Gastrocnemius medialis (tissue), 4 donors: ENCODE measurements at regions not wholly inside any gene's neighbourhood (a gene's known extent, or its start where the extent isn't known, plus 50 kb on each side); places are given as distances from the start of the nearest gene placed in this dataset.

Experiments used
- ATAC-seq, 2 donors: fragments of 150-250 bp; one replicate each; pipeline ENCODE4 v1.9.1; 2016
- DNase-seq, 2 donors: peaks; one replicate each; pipeline ENCODE4 v3.0.0-alpha.2; 2019
- H3K27ac ChIP-seq, 4 donors: fragments of 200-600 bp; sonication (generic); 1 replicate in 1 of 4; 2 replicates in 3 of 4; pipeline ENCODE4 v1.5.1; 2016 to 2018; ENCODE audit warnings: mild to moderate bottlenecking in 2 of 4, moderate library complexity in 1 of 4
- H3K27me3 ChIP-seq, 3 donors: fragments of 200-600 bp; sonication (generic) in 2 of 3; 1 replicate in 1 of 3; 2 replicates in 2 of 3; pipeline versions ENCODE4 v1.5.1 to v1.6.0; 2016 to 2019; ENCODE audit warnings: mild to moderate bottlenecking in 1 of 3, moderate library complexity in 1 of 3
- H3K36me3 ChIP-seq, 2 donors: fragments of 200-600 bp; sonication (generic) in 1 of 2; one replicate each; pipeline ENCODE4 v1.5.1; 2017 to 2018
- H3K4me1 ChIP-seq, 2 donors: fragments of 200-600 bp; sonication (generic) in 1 of 2; one replicate each; pipeline ENCODE4 v1.5.1; 2016 to 2017; ENCODE audit warnings: mild to moderate bottlenecking in 2 of 2
- H3K4me3 ChIP-seq, 4 donors: fragments of 200-600 bp; sonication (generic) in 3 of 4; 1 replicate in 1 of 4; 2 replicates in 3 of 4; pipeline ENCODE4 v1.5.1; 2016 to 2019; ENCODE audit warnings: mild to moderate bottlenecking in 2 of 4
- H3K9me3 ChIP-seq, 3 donors: fragments of 200-600 bp; sonication (generic) in 2 of 3; 1 replicate in 1 of 3; 2 replicates in 2 of 3; pipeline ENCODE4 v1.5.1; 2016 to 2019
- POLR2A ChIP-seq, 2 donors: fragments of 450-650 bp; IDR thresholded peaks; one replicate each; pipeline ENCODE4 v1.6.1; 2017; ENCODE audit warnings: antibody characterized with exemption in 2 of 2, mild to moderate bottlenecking in 2 of 2, moderate library complexity in 2 of 2
- in situ Hi-C, 4 donors: fragments of 200-750 bp; cut with MboI; loops; one replicate each; pipeline versions ENCODE4 v1.15.0 to v1.8.0; 2017; ENCODE audit warnings: low sequenced_read_pairs in 4 of 4
- intact Hi-C: fragments of 100-400 bp; cut with DNase I; formaldehyde crosslinking; loops from one replicate; pipeline ENCODE4 v1.15.1; 2023; ENCODE audit warnings: low total_unique reads
- TF ChIP-seq, protein P1 (sequence below), 5 experiments: fragments of 450-650 bp in 3 of 5; fragments of 200-600 bp in 2 of 5; sonication (generic) in 2 of 5; IDR thresholded peaks in 4 of 5; conservative IDR thresholded peaks in 1 of 5; 1 replicate in 4 of 5; 2 replicates in 1 of 5; pipeline ENCODE4 v1.5.1; 2016 to 2019; ENCODE audit warnings: antibody characterized with exemption in 5 of 5, mild to moderate bottlenecking in 3 of 5, moderate library complexity in 3 of 5

DNA sequence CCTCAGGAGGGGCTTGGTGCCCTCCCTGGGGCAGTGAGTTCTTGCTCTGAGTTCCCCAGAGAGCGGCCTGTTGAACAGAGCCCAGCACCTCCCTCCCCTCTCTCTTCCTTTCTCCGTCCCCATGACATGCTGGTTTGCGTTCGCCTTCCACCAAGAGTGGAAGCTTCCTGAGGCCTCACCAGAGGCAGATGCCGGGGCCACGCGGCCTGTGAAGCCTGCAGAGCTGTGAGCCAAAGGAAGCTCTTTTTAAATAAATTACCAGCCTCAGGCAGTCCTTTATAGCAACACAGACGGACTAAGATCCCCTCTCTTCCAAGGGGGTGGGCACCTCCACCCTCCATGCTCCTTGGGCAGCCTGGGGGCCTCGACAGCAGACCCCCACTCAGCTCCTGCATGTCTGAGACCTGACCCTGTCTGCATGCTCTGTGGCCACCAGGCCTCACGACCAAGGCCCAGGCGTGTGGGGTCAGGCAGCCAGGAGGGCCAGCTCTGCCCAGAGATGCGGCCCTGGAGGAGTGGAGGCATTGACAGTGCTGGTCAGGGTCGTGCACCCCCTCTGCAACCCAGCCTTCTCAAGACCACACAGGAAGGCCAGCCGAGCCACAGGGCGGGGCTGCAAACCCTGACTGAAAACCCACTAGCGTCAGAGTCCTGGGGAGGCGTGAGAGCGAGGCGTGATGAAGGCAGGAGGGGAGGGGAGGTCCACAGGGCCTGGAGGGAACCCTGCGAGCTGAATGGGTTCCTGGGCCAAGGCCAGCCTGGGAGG, 54.6 kb upstream of the ADGRA1 start:
- H3K36me3 ChIP-seq, result no peaks in the 10 kb centered on the region
- H3K27me3 ChIP-seq, result peaks cover 7 to 18% (median 11%) of the 10 kb centered on the region in 3 donors

DNA sequence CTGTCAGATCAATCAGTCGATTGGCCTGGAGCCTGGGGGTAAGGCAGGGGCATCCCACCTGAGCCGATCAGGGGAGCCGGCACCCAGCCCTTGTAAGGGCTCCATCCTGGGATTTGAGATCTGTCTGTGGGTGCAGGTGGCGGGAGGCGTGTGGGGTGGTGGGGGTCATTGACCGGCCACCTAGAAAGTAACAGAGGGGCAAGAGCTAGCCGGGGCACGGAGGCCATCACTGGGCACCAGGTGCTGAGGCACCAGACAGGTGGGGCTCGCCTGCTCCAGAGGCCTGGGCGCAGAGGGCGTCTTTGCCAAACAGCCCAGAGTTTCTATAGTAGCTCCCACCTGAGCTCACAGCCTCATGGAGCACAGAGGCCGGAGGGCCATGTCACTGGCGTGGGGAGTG, 55.5 kb upstream of the ADGRA1 start:
- TF ChIP-seq POLR2A (IDR thresholded peaks at IDR 0.05), result no peak
- TF ChIP-seq, protein P1, sequence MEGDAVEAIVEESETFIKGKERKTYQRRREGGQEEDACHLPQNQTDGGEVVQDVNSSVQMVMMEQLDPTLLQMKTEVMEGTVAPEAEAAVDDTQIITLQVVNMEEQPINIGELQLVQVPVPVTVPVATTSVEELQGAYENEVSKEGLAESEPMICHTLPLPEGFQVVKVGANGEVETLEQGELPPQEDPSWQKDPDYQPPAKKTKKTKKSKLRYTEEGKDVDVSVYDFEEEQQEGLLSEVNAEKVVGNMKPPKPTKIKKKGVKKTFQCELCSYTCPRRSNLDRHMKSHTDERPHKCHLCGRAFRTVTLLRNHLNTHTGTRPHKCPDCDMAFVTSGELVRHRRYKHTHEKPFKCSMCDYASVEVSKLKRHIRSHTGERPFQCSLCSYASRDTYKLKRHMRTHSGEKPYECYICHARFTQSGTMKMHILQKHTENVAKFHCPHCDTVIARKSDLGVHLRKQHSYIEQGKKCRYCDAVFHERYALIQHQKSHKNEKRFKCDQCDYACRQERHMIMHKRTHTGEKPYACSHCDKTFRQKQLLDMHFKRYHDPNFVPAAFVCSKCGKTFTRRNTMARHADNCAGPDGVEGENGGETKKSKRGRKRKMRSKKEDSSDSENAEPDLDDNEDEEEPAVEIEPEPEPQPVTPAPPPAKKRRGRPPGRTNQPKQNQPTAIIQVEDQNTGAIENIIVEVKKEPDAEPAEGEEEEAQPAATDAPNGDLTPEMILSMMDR (IDR thresholded peaks at IDR 0.05 in 4 of 5, conservative IDR thresholded peaks at IDR 0.05 in 1 of 5), result no peak
- ATAC-seq (no peak), DNase-seq (no peak)
- intact Hi-C loops (loop anchor here (10.0 kb wide), 1 partner anchor 93 kb away; no protein-coding TSS in a partner anchor), in situ Hi-C loops (no loop called here)
- Histone ChIP-seq H3K27me3 (peaks cover 0 to 12% (median 11%) of the 10 kb centered on the region in 3 donors), H3K36me3 (no peaks in the 10 kb centered on the region), H3K27ac (no peak overlapping the region), H3K9me3 (no peaks in the 10 kb centered on the region), H3K4me1 (no peaks in the 10 kb centered on the region), H3K4me3 (no peak overlapping the region)

More for the DNA sequence above, 54.6 kb upstream of the ADGRA1 start:
- Histone ChIP-seq H3K4me1 (no peaks in the 10 kb centered on the region), H3K27ac (no peak overlapping the region), H3K4me3 (no peak overlapping the region), H3K9me3 (no peaks in the 10 kb centered on the region)
- no peak for ATAC-seq
- no peak for DNase-seq
- TF ChIP-seq, protein P1 (IDR thresholded peaks at IDR 0.05 in 4 of 5, conservative IDR thresholded peaks at IDR 0.05 in 1 of 5), result no peak
- no peak for TF ChIP-seq POLR2A (IDR thresholded peaks at IDR 0.05)
- in situ Hi-C loops (no loop called here), intact Hi-C loops (loop anchor here (10.0 kb wide), 1 partner anchor 92 kb away; no protein-coding TSS in a partner anchor)

DNA sequence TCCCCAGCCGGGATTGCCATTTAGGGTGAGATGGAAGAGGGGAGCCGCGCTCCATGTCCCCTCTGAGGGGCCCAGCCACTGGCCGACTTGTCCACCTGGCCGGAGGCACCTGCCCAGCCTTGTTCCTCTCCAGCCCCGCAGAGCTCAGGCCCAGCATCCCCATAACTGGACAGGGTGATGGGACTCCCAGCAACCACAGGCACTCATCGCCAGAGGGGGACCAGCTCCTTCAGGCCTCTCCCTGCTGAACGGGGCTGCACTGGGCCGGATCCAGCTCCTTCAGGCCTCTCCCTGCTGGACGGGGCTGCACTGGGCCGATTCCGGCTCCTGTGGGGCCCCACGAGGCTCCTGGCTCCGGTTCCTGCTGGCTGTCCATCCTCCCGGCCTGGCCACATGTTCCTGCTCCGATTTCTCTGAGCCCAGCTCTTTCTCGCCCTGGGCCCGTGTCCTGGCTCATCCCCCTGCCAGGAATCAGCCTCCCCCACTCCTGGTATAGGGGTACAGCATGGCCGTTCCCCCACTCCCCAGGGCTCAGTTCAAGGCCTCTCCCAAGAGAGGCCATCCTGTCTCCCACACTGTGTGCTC, 56.1 kb upstream of the ADGRA1 start:
- ATAC-seq (no peak), DNase-seq (no peak)
- H3K4me1 ChIP-seq, result no peaks in the 10 kb centered on the region
- no peak overlapping the region for H3K4me3 ChIP-seq
- H3K36me3 ChIP-seq, result no peaks in the 10 kb centered on the region
- intact Hi-C loops (loop anchor here (10.0 kb wide), 1 partner anchor 93 kb away; no protein-coding TSS in a partner anchor), in situ Hi-C loops (no loop called here)
- TF ChIP-seq POLR2A (IDR thresholded peaks at IDR 0.05), result no peak
- TF ChIP-seq, protein P1 (IDR thresholded peaks at IDR 0.05 in 4 of 5, conservative IDR thresholded peaks at IDR 0.05 in 1 of 5), result no peak
- no peak overlapping the region for H3K27ac ChIP-seq
- H3K9me3 ChIP-seq, result no peaks in the 10 kb centered on the region
- peaks cover 0 to 12% (median 11%) of the 10 kb centered on the region in 3 donors for H3K27me3 ChIP-seq

DNA sequence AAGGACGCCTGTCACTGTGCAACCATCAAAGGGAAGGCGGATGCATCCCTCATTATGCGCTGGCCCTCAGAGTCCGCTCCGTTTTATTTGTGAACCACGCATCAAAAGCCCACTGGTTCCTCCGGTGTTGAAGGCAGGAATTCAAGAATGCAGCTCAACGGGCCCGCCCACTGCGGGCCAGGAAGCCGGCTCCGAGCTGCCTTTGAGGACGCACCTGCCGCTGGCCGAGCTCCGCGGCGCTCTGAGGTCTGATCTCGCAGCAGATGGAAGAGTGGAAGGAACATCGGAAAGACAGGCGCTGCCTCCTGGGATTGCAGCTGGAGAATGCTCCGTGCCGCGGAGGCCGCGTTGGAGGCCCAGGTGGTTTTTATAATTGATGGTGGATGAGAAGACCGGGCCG, 56.9 kb upstream of the ADGRA1 start:
- Histone ChIP-seq H3K27me3 (peaks cover 0 to 12% (median 11%) of the 10 kb centered on the region in 3 donors), H3K9me3 (no peaks in the 10 kb centered on the region), H3K4me1 (no peaks in the 10 kb centered on the region), H3K36me3 (no peaks in the 10 kb centered on the region), H3K4me3 (no peak overlapping the region), H3K27ac (no peak overlapping the region)
- DNase-seq (no peak), ATAC-seq (no peak)
- intact Hi-C loops, result loop anchor here (10.0 kb wide), 1 partner anchor 94 kb away; no protein-coding TSS in a partner anchor
- in situ Hi-C loops, result no loop called here
- TF ChIP-seq, protein P1 (IDR thresholded peaks at IDR 0.05 in 4 of 5, conservative IDR thresholded peaks at IDR 0.05 in 1 of 5), result no peak
- TF ChIP-seq POLR2A (IDR thresholded peaks at IDR 0.05), result no peak
